ENCODE measurements at regions not wholly inside any gene's neighbourhood (a gene's known extent, or its start where the extent isn't known, plus 50 kb on each side); places are given as distances from the start of the nearest gene placed in this dataset.

GRCh38 chr22:47647720-47648119, 885.3 kb downstream of the TBC1D22A start:
- no peak for DNase-seq

GRCh38 chr22:47647181-47647580, 884.7 kb downstream of the TBC1D22A start:
- DNase-seq: no peak

GRCh38 chr22:47645923-47646322, 883.5 kb downstream of the TBC1D22A start:
- DNase-seq: no peak

- no peak for DNase-seq
Measured at GRCh38 chr22:47645450-47645914, 883.0 kb downstream of the TBC1D22A start.

- no peak for DNase-seq
Measured at GRCh38 chr22:47634347-47634746, 871.9 kb downstream of the TBC1D22A start.

- no peak for DNase-seq
Measured at GRCh38 chr22:47633111-47633510, 870.7 kb downstream of the TBC1D22A start.

- DNase-seq: no peak
Measured at GRCh38 chr22:47632701-47633100, 870.3 kb downstream of the TBC1D22A start.

GRCh38 chr22:47631571-47632102, 869.2 kb downstream of the TBC1D22A start:
- no peak for DNase-seq

GRCh38 chr22:47630741-47631534, 868.5 kb downstream of the TBC1D22A start:
- no peak for DNase-seq

GRCh38 chr22:47629791-47630655, 867.6 kb downstream of the TBC1D22A start:
- DNase-seq: no peak

- DNase-seq: no peak
Measured at GRCh38 chr22:47629273-47629711, 866.8 kb downstream of the TBC1D22A start.

- no peak for DNase-seq
Measured at GRCh38 chr22:47628477-47629272, 866.2 kb downstream of the TBC1D22A start.

GRCh38 chr22:47627556-47628253, 865.3 kb downstream of the TBC1D22A start:
- DNase-seq: no peak

GRCh38 chr22:47626428-47627390, 864.3 kb downstream of the TBC1D22A start:
- DNase-seq: no peak

GRCh38 chr22:47625531-47626427, 863.3 kb downstream of the TBC1D22A start:
- no peak for DNase-seq

GRCh38 chr22:47625013-47625385, 862.5 kb downstream of the TBC1D22A start:
- no peak for DNase-seq

GRCh38 chr22:47624252-47625012, 862.0 kb downstream of the TBC1D22A start:
- DNase-seq: no peak

GRCh38 chr22:47623763-47624148, 861.3 kb downstream of the TBC1D22A start:
- DNase-seq: no peak

Measured in activated T-cell treated with anti-CD3 and anti-CD28 coated beads, Interleukin-2, amount 50 U/mL, for 48 hours (primary cell).